Thyroid gland (tissue), 4 donors: ENCODE measurements at regions not wholly inside any gene's neighbourhood (a gene's known extent, or its start where the extent isn't known, plus 50 kb on each side); places are given as distances from the start of the nearest gene placed in this dataset.

ENCODE experiments used
- POLR2A ChIP-seq, 2 donors: fragments of 450-650 bp; IDR thresholded peaks; one replicate each; pipeline ENCODE4 v1.6.1; 2017; ENCODE audit warnings: antibody characterized with exemption in 2 of 2, mild to moderate bottlenecking in 2 of 2, moderate library complexity in 1 of 2
- TF ChIP-seq, protein P1 (sequence below), 6 experiments: fragments of 200-600 bp in 3 of 6; fragments of 450-650 bp in 3 of 6; sonication (generic) in 3 of 6; IDR thresholded peaks; one replicate each; pipeline ENCODE4 v1.5.1; 2016 to 2019; ENCODE audit warnings: antibody characterized with exemption in 6 of 6, mild to moderate bottlenecking in 2 of 6, inconsistent platforms in 1 of 6, moderate library complexity in 1 of 6

DNA sequence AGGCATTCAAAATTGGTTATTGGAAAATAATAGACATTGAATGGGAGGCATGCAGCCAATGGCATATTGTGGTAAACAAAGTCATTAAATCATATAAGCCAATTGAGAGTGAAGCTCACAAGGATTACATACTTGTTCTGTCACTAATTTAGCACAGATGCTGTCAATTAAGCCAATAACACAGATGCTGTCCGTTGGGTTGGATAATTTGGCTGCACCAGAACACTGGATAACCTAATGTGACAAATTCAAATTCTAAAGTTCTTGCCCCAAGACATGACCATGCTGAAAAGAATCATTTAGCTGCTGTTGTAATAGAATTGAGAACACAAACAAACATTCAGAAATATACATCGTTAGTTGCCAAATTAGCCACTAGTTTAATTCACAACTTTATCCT, 1796.4 kb downstream of the EFNA5 start:
- TF ChIP-seq, protein P1, sequence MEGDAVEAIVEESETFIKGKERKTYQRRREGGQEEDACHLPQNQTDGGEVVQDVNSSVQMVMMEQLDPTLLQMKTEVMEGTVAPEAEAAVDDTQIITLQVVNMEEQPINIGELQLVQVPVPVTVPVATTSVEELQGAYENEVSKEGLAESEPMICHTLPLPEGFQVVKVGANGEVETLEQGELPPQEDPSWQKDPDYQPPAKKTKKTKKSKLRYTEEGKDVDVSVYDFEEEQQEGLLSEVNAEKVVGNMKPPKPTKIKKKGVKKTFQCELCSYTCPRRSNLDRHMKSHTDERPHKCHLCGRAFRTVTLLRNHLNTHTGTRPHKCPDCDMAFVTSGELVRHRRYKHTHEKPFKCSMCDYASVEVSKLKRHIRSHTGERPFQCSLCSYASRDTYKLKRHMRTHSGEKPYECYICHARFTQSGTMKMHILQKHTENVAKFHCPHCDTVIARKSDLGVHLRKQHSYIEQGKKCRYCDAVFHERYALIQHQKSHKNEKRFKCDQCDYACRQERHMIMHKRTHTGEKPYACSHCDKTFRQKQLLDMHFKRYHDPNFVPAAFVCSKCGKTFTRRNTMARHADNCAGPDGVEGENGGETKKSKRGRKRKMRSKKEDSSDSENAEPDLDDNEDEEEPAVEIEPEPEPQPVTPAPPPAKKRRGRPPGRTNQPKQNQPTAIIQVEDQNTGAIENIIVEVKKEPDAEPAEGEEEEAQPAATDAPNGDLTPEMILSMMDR (IDR thresholded peaks at IDR 0.05) = no peak
- no peak for TF ChIP-seq POLR2A (IDR thresholded peaks at IDR 0.05)
